ENCODE measurements at regions not wholly inside any gene's neighbourhood (a gene's known extent, or its start where the extent isn't known, plus 50 kb on each side); places are given as distances from the start of the nearest gene placed in this dataset.
A peak's percentile ranks its signal among the peaks of the same experiment; 100 is the strongest.

DNA sequence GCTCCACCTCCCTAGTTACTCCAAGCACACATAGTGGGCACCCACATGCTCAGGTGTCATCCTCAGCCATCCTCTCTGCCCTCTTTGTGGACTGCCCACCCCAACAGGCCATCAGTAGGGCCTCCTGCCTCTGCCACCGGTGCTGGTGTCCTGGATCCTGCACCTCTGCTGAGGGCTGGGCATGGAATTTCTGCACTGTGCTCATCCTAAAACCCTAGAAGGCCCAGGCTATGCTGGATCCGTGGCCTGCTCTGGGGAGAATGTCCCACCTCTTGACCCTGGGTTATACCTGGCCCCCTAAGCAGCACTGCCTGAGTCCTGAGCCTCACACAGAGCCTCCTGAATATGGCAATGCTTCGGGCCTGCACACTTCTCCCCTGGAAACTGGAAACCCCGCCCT, 318.3 kb downstream of the MATN1 start:
- DNase-seq = no peak

DNA sequence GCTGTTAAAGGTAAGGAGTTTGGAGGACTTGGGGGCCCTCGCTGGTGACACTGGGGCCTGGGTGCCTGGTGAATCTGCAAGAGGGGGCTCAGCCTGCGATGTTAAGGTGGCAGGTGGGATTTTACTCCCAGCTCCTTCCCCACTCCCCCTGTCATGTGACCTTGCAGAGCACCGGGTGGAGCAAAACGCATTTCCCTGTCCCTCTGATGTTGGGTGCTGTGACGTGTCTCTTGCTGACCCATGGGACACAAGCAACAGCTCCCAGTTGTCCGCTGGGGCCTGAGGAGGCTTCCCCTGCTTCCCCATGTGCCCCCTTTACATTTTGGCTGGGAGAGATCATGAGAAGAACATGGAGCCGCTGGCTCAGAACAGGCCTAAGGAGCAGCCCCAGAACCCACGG, 319.0 kb downstream of the MATN1 start:
- DNase-seq = no peak

DNA sequence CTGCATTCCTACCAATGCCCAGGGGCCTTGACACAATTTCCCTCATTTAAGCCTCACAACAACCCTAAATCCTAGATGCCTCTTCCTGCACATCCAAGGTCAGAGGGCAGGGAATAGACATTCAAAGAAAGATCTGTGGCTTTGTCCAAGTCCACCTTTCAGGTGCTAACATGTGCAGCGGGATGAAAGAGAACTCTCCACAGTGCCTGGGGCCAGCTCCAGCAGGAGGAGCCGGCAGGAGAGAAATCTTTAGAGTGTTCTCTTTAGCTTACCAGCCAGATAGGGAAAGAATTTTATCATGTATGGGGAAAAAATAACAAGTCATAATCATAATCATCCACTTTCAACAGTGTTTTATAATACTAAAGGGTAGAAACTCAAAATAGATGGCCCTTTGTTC, 319.7 kb downstream of the MATN1 start:
- DNase-seq = no peak

DNA sequence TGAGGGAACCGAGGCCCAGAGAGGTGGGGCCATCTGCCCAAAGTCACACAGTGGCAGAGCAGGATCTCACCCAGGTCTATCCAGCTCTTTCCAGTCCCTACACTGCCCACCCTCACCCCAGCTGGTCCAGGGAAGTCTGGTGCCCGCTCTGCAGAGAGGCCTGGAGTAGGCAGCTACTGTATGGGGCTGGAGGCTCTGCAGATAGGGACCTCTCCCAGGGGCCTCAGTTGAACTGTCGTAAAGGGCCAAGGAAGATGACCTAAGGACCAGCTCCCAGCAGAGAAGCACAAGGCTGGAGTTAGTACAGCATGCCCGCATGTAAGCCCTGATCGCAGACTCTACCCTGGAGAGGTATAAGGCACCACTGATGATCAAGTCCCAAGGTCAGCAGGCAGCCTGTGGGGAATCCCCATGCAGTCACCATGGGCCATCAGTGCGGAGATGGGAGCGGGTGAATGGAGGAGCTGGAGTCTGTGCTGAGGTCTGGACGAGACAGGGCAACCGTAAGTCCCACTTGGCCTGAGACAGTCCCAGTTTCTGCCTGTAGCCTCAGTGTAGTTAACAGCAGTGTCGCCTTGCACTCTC, 320.2 kb downstream of the MATN1 start:
- DNase-seq = no peak

DNA sequence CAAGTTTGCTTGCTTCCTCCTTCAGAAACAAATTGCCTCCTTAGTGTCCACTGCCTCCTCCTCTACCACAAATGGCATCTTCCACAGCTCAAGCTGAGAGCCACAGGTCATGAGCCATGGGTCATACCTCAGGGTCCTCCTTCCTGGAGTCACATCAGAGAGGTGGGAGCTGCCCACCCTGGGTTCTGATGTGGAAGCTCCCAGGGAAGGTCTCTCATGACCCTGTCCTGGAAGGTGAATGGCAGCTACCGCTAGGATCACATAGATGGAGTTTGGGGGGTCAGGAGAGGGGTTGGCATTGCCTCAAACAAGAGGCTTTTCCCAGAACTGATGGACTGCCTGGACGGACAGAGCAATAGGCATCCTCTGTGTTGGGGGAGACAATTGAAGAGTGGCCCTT, 321.4 kb downstream of the MATN1 start:
- no peak for DNase-seq

DNA sequence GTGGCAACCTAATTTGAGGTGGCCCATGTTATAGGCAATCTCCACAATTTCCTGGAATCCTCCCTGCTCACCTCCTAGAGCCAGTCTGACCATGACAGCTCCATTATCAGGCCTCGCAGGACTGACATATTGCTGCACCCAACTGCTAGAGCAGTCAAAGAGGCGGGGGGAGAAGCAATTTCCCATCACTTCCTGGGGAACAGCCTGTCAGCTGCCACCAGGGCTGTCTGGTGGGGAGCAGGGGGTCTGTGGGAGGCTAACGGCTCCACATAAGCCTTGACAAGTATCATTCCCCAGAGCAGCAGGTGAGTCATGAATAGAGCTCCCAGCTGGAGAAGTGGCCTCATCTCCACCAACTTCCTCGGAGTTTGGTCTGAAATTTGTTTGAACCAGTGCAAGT, 322.9 kb downstream of the MATN1 start:
- no peak for DNase-seq

DNA sequence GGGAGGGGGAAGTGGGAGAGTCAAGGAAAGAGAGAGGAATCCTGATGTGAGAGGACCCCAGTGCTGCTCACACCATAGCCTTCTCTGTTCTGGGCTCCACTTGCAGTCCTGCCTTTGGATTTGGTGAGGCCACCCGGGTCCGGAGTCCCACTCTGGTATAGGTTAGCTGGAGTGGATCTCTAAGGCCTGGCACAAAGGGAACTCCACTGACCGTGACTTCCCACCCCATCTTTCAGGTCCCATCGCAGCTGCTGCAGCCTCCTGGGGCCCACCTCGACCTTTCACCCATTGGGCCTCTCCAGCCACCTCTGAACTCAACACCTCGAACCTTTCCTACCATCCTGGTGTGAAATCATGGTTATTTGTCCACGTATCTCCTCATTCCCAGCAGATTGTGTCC, 324.4 kb downstream of the MATN1 start:
- no peak for DNase-seq

DNA sequence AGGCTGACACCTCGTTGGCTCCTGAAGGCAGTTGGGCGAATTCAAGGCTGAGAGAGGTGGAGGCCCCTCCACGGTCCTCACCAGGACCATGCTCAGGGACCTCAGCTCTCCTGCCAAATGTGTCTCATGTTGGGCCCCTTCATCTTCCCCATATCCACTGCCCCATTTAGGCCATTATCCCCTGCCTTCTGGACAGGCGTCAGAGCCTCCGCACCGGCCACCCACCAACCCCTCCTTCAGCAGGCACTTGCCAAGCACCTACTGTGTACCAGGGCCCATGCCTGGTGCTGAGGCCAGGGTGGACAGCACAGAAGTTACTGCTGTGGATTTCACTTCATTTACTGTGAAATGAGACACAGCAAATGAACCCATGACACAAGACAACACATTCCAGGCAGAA, 325.8 kb downstream of the MATN1 start:
- DNase-seq = no peak

DNA sequence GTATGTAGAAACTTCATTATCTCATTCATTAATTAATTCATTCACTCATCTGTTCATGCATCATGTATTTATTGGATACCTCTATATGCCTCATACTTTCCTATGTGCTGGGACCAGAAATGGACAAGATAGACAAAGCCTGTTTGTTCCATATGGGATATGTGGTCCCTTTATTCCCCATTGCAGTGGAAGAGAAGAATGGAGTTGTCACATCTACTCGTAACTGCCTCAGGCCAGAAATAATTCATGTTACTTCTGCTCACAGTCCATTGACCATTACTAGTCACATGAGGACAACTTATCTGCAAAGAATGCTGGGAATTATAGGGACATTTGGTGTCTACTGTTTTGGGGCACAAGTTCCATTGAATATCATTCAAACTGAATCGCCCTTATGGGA, 327.8 kb downstream of the MATN1 start:
- DNase-seq = no peak

DNA sequence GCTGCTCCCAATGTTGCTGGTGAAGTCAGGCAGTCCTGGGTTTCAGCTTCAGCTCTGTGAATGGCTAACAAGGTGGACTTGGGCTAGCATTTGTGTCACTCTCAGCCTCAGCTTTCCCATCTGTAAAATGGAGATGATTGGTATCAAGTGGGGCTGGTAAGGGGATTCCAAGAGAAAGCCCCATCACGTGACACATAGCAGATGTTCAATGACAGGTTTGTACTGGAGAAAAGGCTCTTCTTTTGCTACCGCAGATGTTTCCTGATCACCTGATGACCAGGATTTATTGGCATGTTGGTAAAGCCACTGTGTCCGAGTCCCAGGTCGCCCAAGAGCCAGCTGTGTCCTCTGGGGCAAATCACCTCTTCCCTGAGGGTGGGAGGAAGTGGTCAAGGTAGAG, 335.0 kb downstream of the MATN1 start:
- no peak for DNase-seq

DNA sequence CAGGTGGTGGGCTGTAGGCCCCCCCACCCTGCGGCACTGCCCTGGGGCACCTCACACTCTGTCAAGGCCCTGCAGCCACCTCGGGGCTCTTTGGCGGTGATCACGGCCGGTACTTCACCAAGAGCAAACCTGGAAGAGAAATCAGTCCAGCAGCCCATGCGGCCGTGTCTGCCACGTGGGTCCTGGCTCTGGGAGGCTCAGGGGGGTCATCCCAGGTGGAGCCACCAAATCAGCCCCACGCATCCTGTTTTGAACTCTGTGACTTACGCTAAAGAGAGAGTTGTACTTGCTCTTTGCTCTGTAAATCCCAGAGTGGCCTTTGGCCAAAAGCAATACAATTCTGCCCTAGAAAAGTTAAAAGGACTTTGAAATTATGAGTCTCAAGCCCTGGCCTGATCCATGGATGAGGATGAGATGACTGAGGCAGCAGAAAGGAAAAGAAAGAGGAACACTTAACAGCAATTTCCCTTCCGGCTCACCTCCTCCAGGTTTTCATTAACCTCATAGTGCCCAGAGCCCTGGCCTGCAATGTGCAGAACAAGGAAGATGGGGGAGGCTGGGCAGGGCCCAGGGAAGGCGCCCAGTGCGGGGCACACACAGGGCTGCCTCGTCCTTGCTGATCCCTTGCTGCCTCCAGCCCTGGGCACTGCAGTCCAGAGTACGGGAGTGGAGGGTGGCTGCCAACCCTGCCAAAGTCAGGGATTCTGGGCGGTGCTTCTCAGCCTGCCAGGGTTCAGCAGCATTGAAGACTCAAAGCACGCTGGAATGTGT, 337.0 kb downstream of the MATN1 start:
- DNase-seq = no peak

DNA sequence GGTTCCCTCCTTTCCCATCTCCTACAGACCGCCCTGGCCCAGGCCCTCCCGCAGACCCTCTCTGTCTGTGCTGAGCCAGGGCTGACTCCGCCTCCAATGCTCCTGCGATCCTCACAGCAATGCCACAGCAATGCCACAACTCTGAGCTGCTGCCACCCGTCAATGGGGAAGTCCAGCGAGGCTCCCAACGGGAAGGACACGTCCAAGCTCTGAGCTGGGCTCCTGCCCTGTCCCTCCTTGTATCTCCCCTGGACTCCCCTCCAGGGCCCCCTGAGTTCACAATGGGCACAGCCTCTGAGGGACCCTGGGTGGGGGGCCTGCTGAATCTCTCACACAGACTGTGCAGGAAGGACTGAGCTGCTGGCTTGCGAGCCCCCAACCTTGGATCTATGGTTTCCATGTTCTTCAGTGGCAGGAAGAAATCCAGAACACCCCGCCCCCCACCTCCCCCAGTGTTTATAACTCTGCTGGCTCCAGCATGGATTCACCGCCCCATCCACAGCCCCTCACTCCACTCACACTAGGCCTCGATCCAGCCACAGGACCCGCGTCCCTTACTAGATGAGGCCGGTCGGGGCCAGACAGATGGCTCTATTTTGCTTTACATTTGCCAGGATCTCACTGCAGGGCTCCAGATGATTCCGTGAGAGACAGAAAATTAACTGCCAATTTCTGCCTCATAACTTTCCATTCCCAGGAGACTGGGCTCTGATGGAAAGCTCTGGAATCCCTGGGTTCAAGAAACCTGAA, 338.0 kb downstream of the MATN1 start:
- no peak for DNase-seq

DNA sequence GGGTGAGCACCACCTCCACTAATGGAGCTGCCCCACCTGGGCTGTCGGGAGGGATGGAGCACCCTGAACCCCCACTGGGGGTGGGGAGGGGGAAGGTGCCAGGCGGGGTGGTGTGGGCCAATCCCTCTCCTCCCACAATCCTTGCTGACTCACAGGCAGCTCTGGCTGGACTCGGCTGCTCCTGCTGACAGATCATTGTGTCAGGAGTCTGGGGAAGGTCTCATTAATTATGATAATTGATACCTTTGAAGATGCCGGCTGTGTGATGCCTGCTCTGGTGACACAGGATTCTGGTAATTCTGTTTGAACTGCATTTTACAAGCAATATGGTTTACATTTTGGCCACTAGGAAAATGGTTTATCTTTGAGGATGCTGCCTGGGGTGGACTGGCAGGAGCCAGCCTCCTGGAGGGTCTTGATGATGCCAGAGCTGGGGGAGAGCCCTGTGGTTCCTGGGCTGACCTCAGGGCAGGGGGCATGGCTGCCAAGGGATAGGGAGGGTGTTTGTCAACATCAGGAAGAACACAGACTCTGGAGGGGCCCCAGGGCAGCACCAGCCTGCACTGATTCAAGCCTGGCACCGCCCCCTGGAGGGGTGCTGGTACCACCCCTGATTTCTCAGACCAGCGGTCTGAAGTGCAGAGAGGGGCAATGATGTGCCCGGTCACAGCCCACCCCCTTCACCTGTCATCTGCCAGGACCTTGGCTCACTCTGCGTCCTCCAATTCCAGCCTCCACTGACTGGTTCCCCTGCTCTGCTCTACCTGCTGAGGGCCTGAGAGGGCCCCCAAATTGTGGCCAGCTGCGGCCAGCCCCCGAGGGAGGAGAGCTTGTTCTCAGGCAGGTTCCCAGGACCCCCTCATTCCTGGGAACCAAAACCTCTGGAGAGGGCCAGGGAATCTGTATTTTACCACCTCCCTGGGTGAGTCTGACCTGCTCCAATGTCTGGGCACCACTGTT, 338.8 kb downstream of the MATN1 start:
- DNase-seq = peak; percentile 57

DNA sequence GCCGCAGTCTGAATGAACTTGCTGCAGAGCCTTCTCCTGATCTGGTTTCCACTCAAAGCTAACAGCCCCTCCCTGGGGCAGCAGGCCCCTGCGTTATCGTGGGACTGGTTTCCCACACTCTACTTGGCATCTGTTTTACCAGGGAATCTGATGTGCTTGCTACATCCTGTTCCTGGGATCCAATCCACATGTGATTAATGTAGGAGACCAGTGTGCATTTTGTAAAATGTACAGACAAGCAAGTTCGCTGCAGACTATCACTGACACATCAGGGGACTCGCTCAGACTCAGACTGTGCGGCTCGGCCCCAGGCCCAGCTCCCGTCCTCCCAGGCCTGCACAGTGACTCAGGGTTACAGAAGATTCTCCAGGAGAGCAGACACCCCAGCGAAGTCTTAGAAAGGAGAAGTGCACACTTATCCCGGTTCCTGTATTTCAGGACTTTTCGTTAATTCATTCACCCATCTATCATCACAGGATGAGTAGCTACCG, 340.1 kb downstream of the MATN1 start:
- DNase-seq = peak; percentile 61

DNA sequence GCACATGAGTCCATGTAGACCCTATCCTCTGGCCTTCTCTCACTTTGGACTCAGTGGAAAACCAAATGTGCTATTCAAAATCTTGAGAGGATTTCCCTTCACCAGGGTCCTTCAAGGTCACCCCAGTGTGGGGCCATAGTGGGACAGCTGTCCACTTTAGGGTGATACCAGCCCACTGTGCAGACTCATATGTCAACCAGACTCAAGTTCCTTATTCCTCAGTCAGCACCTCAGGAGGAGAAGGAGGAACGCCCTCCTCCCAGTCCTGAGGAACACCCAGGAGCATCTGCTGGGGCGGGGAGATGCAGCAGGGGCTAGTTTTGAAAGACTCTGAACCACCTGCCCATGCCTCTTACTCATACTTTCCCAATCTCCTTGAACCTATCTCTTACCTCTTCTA, 340.9 kb downstream of the MATN1 start:
- no peak for DNase-seq

DNA sequence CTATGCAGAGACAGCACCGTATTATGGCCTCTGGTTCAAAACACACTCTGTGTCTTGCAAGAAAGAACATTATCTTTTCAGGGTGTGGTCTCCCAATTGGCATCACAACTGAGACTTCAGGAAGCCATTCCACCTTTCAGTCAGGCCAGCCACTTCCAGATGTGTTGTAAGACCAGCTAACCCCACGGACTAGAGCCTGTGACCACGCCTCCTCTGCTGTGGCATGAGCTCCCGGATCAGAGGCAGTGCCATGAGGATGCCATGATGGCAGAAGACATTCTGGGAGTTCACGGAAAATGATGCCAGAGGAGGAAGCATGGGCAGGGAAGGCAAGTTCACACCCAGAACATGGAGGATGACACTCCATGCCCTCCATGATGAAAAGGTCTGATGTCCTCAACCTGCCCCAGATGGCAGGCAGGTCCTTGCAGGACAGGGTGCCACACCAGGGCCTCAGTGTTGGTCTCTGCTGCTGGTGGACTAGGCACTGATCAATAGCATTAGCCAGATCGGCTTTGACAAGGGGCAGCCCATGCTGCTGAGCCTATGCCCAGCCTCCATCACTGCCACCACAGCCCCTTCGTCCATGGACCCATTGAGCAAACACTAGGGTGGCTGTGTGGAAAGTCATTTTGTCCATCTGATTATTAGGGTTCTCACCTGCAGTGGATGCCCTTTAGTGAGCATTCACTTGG, 341.6 kb downstream of the MATN1 start:
- DNase-seq = no peak

DNA sequence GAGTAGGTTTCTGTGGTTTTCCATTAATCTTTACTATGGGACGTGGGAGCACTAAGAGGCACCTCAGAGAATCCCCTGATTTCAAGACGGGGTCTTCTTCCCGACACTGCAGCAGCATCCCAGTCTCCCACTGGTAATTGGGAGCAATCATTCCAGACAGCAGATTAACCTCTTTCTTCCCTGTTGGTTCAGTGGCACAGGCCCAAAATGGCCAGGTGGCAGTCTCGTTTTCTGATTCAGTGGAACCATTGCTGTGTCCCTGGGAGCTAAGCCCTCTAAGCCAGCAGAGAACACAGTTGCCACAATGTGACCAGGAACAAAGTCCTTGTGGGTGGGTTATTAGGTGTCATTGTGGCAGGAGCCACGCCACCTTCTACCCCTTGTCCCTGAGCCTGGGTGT, 342.1 kb downstream of the MATN1 start:
- no peak for DNase-seq

DNA sequence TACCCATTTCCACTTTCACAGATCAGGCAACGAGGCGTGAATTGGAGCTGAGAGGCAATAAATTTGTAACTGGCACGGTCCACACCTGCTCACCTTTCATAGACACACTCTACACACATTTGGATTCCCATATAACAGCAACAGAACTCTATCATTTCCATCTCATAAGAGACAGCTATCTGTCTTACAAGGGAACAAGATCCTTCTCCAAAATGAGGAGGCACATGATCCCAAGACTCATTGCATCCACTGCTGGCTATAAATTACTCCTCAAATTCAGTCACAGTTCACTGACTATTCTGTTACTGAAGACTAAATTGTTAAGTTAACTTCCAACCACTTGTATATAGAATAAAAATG, 342.8 kb downstream of the MATN1 start:
- no peak for DNase-seq

DNA sequence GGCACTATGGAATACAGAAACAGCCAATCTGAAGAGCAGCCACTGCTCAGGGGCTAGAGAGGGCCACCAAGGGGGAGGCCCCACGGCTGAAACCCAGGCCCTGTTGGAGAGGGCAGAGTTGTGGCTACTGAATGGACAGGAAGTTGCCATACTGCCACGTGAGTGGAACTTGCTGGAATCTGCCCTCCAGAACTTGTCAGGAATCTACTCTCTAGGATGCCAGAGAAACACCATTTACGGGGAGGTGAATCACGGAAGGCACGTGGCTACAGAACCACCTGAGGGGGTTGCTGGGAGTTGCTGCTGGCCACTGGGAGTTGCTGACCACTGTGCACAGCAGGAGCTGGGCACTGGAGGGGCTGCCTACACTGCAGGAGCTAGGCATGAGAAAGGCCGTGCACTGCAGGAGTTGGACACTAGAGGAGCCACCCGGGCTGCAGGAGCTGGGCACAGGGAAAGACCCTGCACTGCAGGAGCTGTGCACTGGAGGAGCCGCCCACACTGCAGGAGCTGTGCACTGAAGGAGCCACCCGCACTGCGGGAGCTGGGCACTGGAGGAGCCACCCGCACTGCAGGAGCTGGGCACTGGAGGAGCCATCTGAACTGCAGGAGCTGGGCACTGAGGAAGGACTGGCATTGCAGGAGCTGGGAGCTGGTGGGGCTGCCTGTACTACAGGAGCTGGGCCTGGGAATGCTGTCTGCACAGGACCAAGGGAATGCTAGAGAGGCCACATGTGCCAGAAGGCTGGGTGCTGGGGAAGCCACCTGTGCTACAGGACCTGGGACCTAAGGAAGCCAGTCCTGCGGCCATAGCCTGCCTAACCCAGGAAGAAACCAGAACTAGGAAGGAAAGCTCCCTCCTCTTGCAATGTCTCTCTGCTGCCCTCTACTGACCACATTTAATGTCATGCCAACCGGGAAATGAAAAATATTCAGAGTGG, 343.4 kb downstream of the MATN1 start:
- DNase-seq = peak; percentile 65

DNA sequence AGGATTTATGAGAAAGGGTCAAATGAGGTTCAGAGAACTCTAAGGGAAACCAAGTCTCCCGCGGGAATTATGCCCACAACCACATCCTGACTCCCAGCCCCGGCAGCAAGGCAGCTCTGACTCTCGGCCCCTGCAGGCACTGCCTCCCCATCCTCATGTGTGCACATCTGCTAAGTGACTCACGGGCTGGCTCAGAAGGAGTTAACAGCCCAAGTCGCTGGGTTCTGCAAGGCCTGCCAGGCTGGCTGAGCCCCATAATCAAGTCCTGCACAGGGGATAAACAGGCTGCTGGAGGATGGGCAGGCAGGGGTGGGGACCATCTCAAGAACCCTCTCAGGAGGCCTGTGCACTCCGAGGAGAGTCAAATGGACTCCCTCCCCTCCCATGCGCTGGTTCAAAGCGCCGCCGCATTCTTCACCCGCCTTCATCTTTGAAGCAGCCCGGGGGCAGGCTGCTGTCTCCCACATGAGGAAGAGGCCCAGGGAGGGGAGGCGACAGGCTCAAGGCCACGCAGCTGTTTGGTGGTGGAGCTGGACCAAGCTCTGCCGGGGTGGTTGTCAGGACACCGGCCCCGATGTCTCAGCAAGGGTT, 344.3 kb downstream of the MATN1 start:
- DNase-seq = peak; percentile 96
